Epithelial cell of esophagus (primary cell): ENCODE measurements at regions not wholly inside any gene's neighbourhood (a gene's known extent, or its start where the extent isn't known, plus 50 kb on each side); places are given as distances from the start of the nearest gene placed in this dataset.

Experiments
- DNase-seq: peaks from one replicate; pipeline ENCODE4 v3.0.0; 2010; ENCODE audit warnings: low read depth
- H3K4me3 ChIP-seq: 2 replicates; pipeline ENCODE4 v1.5.1; 2011; ENCODE audit warnings: mild to moderate bottlenecking, low read length, control low read depth
- CTCF ChIP-seq: IDR thresholded peaks from 2 replicates; pipeline ENCODE4 v1.5.1; 2011; ENCODE audit warnings: low read depth, mild to moderate bottlenecking, low read length, control low read depth, inconsistent platforms; ENCODE audit not compliant: insufficient read depth; ENCODE audit errors: missing control alignments

DNA sequence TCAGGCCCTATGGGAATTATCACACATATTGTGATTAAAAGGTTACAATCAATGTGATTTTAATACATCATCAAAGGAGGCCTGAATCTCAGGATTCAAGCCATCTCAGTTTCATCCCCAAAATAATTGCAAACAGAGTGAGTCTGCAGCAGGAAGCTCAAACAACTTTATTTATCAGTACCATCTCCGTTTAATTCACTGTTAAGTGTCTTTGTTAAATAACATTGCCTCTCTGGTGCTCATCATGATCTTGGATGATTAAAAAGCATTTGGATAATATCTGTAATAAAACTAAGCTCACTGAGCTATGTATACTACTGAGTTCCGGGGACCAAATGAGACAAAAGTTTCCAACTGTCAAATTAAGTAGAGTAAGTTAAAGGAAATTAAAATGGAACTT lies 817.8 kb upstream of the CNTNAP5 start:
- H3K4me3 ChIP-seq: no peak overlapping the region
- TF ChIP-seq CTCF: no peak
- no peak for DNase-seq

DNA sequence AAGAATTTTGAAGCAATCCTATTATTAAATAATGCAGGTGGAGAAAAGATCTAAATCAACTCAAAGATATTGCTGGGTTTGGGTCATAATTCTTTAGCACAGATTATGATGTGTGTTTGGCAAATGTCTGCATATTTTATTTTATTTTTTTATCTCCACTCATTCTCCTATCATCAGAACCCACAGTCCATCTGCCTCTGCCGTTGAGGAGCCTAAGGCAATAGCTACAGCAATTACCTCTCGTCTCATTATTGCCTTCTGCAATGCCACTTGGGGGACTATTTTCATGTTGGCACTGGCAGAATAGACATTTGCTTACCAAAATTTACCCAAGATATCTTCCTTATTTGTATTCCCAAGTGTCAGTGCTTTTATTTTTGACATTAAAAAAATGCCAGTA lies 815.9 kb upstream of the CNTNAP5 start:
- TF ChIP-seq CTCF: no peak
- H3K4me3 ChIP-seq: no peak overlapping the region
- no peak for DNase-seq

- TF ChIP-seq CTCF: no peak
- no peak overlapping the region for H3K4me3 ChIP-seq
- no peak for DNase-seq
Observed at GRCh38 chr2:123211181-123211580, 813.9 kb upstream of the CNTNAP5 start.

- H3K4me3 ChIP-seq: no peak overlapping the region
- DNase-seq: no peak
- no peak for TF ChIP-seq CTCF
Observed at GRCh38 chr2:123245156-123245555, 779.9 kb upstream of the CNTNAP5 start.

- no peak for TF ChIP-seq CTCF
- DNase-seq: no peak
- no peak overlapping the region for H3K4me3 ChIP-seq
Observed at GRCh38 chr2:123258877-123259539, 766.1 kb upstream of the CNTNAP5 start.

DNA sequence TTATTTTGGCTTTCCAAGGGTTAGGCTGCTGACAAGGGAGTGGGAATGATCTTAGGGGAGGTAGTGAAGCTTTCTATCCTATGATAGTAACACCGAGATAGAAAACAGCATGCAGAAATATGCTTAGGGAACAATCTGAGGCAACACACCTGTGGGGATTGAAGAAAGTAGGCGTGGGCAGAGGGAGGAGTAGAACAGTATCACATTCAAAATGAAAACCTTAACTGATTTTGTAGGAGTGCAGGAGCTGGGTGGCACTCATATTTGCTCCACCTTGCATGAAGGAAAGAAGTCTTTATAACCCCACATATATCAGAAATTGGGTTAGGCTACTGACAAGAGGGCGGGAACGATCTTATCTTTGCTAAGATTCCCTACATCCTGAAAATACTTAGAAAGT lies 762.2 kb upstream of the CNTNAP5 start:
- no peak for TF ChIP-seq CTCF

DNA sequence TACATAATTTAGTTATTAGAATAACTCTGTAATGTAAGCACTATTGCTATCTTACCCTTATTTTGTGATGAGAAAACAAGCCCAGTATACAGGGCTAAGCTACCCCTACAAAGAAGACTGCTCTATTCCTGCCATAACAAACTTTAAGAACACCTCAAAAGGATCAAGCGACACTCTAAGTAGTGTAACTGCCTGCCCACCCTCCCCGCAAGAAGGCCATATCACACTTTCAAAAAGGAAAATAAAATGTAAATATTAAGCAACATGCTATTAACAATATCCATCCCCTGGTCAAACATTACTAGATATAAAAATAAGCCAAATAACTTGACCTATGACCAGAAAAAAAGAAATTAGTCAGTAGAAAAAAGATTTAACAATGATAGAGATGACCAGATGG lies 741.7 kb upstream of the CNTNAP5 start:
- H3K4me3 ChIP-seq: no peak overlapping the region
- DNase-seq: no peak
- TF ChIP-seq CTCF: no peak

More for the DNA sequence above, 762.2 kb upstream of the CNTNAP5 start:
- DNase-seq: no peak
- no peak overlapping the region for H3K4me3 ChIP-seq
